H9 (cell line): ENCODE measurements at regions not wholly inside any gene's neighbourhood (a gene's known extent, or its start where the extent isn't known, plus 50 kb on each side); places are given as distances from the start of the nearest gene placed in this dataset.

Experiments used
- DNase-seq: peaks from one replicate; pipeline ENCODE4 v3.0.0-alpha.2; 2017
- H2AFZ ChIP-seq: one replicate; pipeline ENCODE4 v1.6.1; 2013; ENCODE audit warnings: mild to moderate bottlenecking, low read length, control low read depth, moderate library complexity
- H2AK5ac ChIP-seq: 2 replicates; pipeline ENCODE4 v1.6.1; 2013; ENCODE audit warnings: low read length, control low read depth, mixed read lengths; ENCODE audit not compliant: insufficient read length
- H2BK120ac ChIP-seq: one replicate; pipeline ENCODE4 v1.6.1; 2013; ENCODE audit warnings: low read depth, mild to moderate bottlenecking, low read length, control low read depth, inconsistent platforms; ENCODE audit not compliant: poor library complexity, severe bottlenecking
- H2BK12ac ChIP-seq: 2 replicates; pipeline ENCODE4 v1.6.1; 2013; ENCODE audit warnings: low read length, control low read depth, mixed read lengths, low read depth; ENCODE audit not compliant: insufficient read length
- H2BK15ac ChIP-seq: 2 replicates; pipeline ENCODE4 v1.6.1; 2013; ENCODE audit warnings: low read depth, low read length, control low read depth
- H2BK20ac ChIP-seq: one replicate; pipeline ENCODE4 v1.6.1; 2013; ENCODE audit warnings: low read depth, mild to moderate bottlenecking, low read length, control low read depth, inconsistent platforms; ENCODE audit not compliant: poor library complexity, severe bottlenecking
- H2BK5ac ChIP-seq: 2 replicates; pipeline ENCODE4 v1.6.1; 2013; ENCODE audit warnings: low read length, control low read depth, mixed read lengths; ENCODE audit not compliant: insufficient read length
- H3K14ac ChIP-seq: 2 replicates; pipeline ENCODE4 v1.6.1; 2013; ENCODE audit warnings: low read length, control low read depth; ENCODE audit not compliant: insufficient read depth
- H3K18ac ChIP-seq: 2 replicates; pipeline ENCODE4 v1.6.1; 2013; ENCODE audit warnings: low read depth, mild to moderate bottlenecking, mixed read lengths, low read length, control low read depth; ENCODE audit not compliant: insufficient read length
- H3K23ac ChIP-seq: 2 replicates; pipeline ENCODE4 v1.6.1; 2013; ENCODE audit warnings: low read length, control low read depth, mixed read lengths, low read depth; ENCODE audit not compliant: insufficient read length
- H3K23me2 ChIP-seq: 2 replicates; pipeline ENCODE4 v1.6.1; 2013; ENCODE audit warnings: low read depth, mild to moderate bottlenecking, mixed read lengths, low read length, control low read depth; ENCODE audit not compliant: insufficient read length, poor library complexity, severe bottlenecking
- H3K27ac ChIP-seq: 2 replicates; pipeline ENCODE4 v1.5.1; 2013; ENCODE audit warnings: low read length, control low read depth, mixed read lengths, low read depth; ENCODE audit not compliant: insufficient read length
- H3K27me3 ChIP-seq: 2 replicates; pipeline ENCODE4 v1.6.1; 2013; ENCODE audit warnings: low read length, control low read depth, inconsistent platforms; ENCODE audit not compliant: insufficient read depth
- H3K4ac ChIP-seq: 2 replicates; pipeline ENCODE4 v1.6.1; 2013; ENCODE audit warnings: low read depth, mild to moderate bottlenecking, control low read depth, inconsistent platforms, low read length, moderate library complexity
- H3K4me1 ChIP-seq: 2 replicates; pipeline ENCODE4 v1.6.1; 2013; ENCODE audit warnings: low read length, control low read depth, inconsistent platforms; ENCODE audit not compliant: insufficient read depth
- H3K4me2 ChIP-seq: 2 replicates; pipeline ENCODE4 v1.6.1; 2013; ENCODE audit warnings: low read length, control low read depth, mixed read lengths; ENCODE audit not compliant: insufficient read length, insufficient read depth
- H3K56ac ChIP-seq: 2 replicates; pipeline ENCODE4 v1.6.1; 2013; ENCODE audit warnings: low read depth, mild to moderate bottlenecking, mixed read lengths, low read length, control low read depth; ENCODE audit not compliant: insufficient read length
- H3K79me1 ChIP-seq: 2 replicates; pipeline ENCODE4 v1.6.1; 2013; ENCODE audit warnings: low read depth, mild to moderate bottlenecking, moderate library complexity, low read length, control low read depth, inconsistent platforms; ENCODE audit not compliant: insufficient read depth, poor library complexity, severe bottlenecking
- H3K79me2 ChIP-seq: 2 replicates; pipeline ENCODE4 v1.6.1; 2013; ENCODE audit warnings: low read length, control low read depth, inconsistent platforms; ENCODE audit not compliant: insufficient read depth
- H3K9ac ChIP-seq: 2 replicates; pipeline ENCODE4 v1.6.1; 2013; ENCODE audit warnings: low read length, control low read depth, mixed read lengths; ENCODE audit not compliant: insufficient read length; ENCODE audit errors: extremely low read depth
- H3K9me3 ChIP-seq: one replicate; pipeline ENCODE4 v1.6.1; 2013; ENCODE audit warnings: low read depth, low read length, inconsistent platforms; ENCODE audit not compliant: control insufficient read depth
- H3T11ph ChIP-seq: one replicate; pipeline ENCODE4 v1.6.1; 2013; ENCODE audit warnings: mild to moderate bottlenecking, low read length, control low read depth, inconsistent platforms
- H4K20me1 ChIP-seq: one replicate; pipeline ENCODE4 v1.6.1; 2013; ENCODE audit not compliant: control insufficient read depth, insufficient read length, insufficient read depth
- H4K5ac ChIP-seq: 2 replicates; pipeline ENCODE4 v1.6.1; 2013; ENCODE audit warnings: low read depth, mild to moderate bottlenecking, mixed read lengths, low read length, control low read depth; ENCODE audit not compliant: insufficient read length
- H4K8ac ChIP-seq: replicated peaks from 2 replicates; pipeline ENCODE4 v1.6.1; 2013; ENCODE audit warnings: low read length, control low read depth, mixed read lengths, low read depth; ENCODE audit not compliant: insufficient read length
- H4K91ac ChIP-seq: 2 replicates; pipeline ENCODE4 v1.6.1; 2013; ENCODE audit warnings: low read depth, mild to moderate bottlenecking, moderate library complexity, mixed read lengths, low read length, control low read depth; ENCODE audit not compliant: insufficient read length
- H3K27ac Mint-ChIP-seq, 3 experiments: 2 replicates in 2 of 3; 3 replicates in 1 of 3; pipeline ENCODE4 v1.8.0; 2020 to 2021; ENCODE audit warnings: mixed read lengths in 3 of 3, mild to moderate bottlenecking in 1 of 3, moderate library complexity in 1 of 3
- H3K27me3 Mint-ChIP-seq: 2 replicates; pipeline ENCODE4 v1.8.0; 2021; ENCODE audit warnings: low read depth, mild to moderate bottlenecking, moderate library complexity, mixed read lengths
- H3K36me3 Mint-ChIP-seq, 3 experiments: 2 replicates in 2 of 3; 3 replicates in 1 of 3; pipeline ENCODE4 v1.8.0; 2020 to 2021; ENCODE audit warnings: low read depth in 3 of 3, mixed read lengths in 3 of 3; ENCODE audit not compliant: insufficient read depth in 1 of 3
- H3K4me1 Mint-ChIP-seq, 2 experiments: 2 replicates each; pipeline ENCODE4 v1.8.0; 2020; ENCODE audit warnings: mixed read lengths in 2 of 2
- H3K4me3 Mint-ChIP-seq, 2 experiments: 2 replicates in 1 of 2; 3 replicates in 1 of 2; pipeline ENCODE4 v1.8.0; 2020 to 2021; ENCODE audit warnings: mild to moderate bottlenecking in 2 of 2, mixed read lengths in 2 of 2, moderate library complexity in 1 of 2
- H3K9me3 Mint-ChIP-seq, 2 experiments: 2 replicates in 1 of 2; 3 replicates in 1 of 2; pipeline ENCODE4 v1.8.0; 2020; ENCODE audit warnings: mild to moderate bottlenecking in 2 of 2, mixed read lengths in 2 of 2, moderate library complexity in 1 of 2
- WGBS: extraction: QIAGEN DNeasy Blood & Tissue Kit; methylation state at CpG from one replicate; pipeline ENCODE4 v1.1.7; 2013; ENCODE audit warnings: missing lambda C conversion rate, low lambda C conversion rate, mixed read lengths; ENCODE audit not compliant: insufficient read length; ENCODE audit errors: extremely low coverage; 5-methylcytosine and 5-hydroxymethylcytosine counted together
- TF ChIP-seq, protein P1 (sequence below): fragments of 200-600 bp; sonication (generic); conservative IDR thresholded peaks from 3 replicates; pipeline ENCODE4 v1.8.0; 2021; ENCODE audit warnings: antibody characterized with exemption, mild to moderate bottlenecking

GRCh38 chr2:118714118-118714517, 133.3 kb downstream of the EN1 start:
- H4K8ac ChIP-seq = no peak overlapping the region
- no peak overlapping the region for H2AFZ ChIP-seq
- no peak overlapping the region for H2BK120ac ChIP-seq
- H3K23me2 ChIP-seq = no peaks in the 10 kb centered on the region
- WGBS = no CpG with 5 or more reads among the region's 6 CpGs
- no peak overlapping the region for H3K27ac ChIP-seq
- Mint-ChIP-seq H3K36me3 (no peaks in the 10 kb centered on the region; a peak in 1 of 7 replicates), H3K27me3 (0 out of 2 replicates have a peak, but pooled peaks cover 2% of the 10 kb centered on the region), H3K4me1 (peaks cover 28 to 34% of the 10 kb centered on the region in 2 experiments), H3K4me3 (no peak overlapping the region), H3K9me3 (no peaks in the 10 kb centered on the region; a peak in 1 of 5 replicates), H3K27ac (no peak overlapping the region)
- no peak overlapping the region for H2BK20ac ChIP-seq
- no peak overlapping the region for H3K4ac ChIP-seq
- no peak overlapping the region for H3K14ac ChIP-seq
- TF ChIP-seq, protein P1, sequence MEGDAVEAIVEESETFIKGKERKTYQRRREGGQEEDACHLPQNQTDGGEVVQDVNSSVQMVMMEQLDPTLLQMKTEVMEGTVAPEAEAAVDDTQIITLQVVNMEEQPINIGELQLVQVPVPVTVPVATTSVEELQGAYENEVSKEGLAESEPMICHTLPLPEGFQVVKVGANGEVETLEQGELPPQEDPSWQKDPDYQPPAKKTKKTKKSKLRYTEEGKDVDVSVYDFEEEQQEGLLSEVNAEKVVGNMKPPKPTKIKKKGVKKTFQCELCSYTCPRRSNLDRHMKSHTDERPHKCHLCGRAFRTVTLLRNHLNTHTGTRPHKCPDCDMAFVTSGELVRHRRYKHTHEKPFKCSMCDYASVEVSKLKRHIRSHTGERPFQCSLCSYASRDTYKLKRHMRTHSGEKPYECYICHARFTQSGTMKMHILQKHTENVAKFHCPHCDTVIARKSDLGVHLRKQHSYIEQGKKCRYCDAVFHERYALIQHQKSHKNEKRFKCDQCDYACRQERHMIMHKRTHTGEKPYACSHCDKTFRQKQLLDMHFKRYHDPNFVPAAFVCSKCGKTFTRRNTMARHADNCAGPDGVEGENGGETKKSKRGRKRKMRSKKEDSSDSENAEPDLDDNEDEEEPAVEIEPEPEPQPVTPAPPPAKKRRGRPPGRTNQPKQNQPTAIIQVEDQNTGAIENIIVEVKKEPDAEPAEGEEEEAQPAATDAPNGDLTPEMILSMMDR = no peak
- H3K4me2 ChIP-seq = no peak overlapping the region
- no peak overlapping the region for H3K23ac ChIP-seq
- H4K20me1 ChIP-seq = no peaks in the 10 kb centered on the region
- DNase-seq = no peak
- no peak overlapping the region for H2AK5ac ChIP-seq
- H4K5ac ChIP-seq = no peak overlapping the region
- no peaks in the 10 kb centered on the region for H3K9me3 ChIP-seq
- H3K79me2 ChIP-seq = no peaks in the 10 kb centered on the region
- H2BK15ac ChIP-seq = no peak overlapping the region
- no peaks in the 10 kb centered on the region for H3K27me3 ChIP-seq
- H3K18ac ChIP-seq = no peak overlapping the region
- no peak overlapping the region for H2BK12ac ChIP-seq
- H3T11ph ChIP-seq = no peak overlapping the region
- H4K91ac ChIP-seq = no peak overlapping the region
- no peak overlapping the region for H3K56ac ChIP-seq
- H3K79me1 ChIP-seq = no peaks in the 10 kb centered on the region
- H3K4me1 ChIP-seq = peaks cover 3% of the 10 kb centered on the region; the same call in 1 of the 2 replicates
- H3K9ac ChIP-seq = no peak overlapping the region
- H2BK5ac ChIP-seq = no peak overlapping the region
